ENCODE measurements at regions not wholly inside any gene's neighbourhood (a gene's known extent, or its start where the extent isn't known, plus 50 kb on each side); places are given as distances from the start of the nearest gene placed in this dataset.

DNA sequence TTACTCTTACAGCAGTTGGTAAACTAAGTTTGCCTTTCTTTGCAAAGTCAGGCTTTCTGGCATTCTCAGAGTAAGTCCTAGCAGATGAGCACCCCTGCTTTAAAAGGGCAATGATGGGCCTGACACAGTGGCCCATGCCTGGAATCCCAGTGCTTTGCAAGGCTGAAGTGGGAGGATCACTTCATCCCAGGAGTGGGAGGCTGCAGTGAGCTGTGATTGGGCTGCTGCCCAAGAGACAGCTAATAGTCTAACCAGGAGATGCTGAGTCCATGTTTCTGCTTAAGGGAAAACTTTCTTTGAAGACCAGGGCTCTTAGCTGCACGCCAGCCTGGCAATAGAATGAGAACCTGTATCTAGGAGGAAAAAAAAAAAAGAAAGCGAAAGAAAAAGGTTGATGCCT lies 100.2 kb upstream of the MPP7 start:
- H3K36me3 ChIP-seq (ENCODE audit: control insufficient read depth, insufficient read depth, low read length) = no peaks in the 10 kb centered on the region
- H3K4me3 ChIP-seq (ENCODE audit: low read depth, low read length) = no peak overlapping the region
- TF ChIP-seq, protein P1, sequence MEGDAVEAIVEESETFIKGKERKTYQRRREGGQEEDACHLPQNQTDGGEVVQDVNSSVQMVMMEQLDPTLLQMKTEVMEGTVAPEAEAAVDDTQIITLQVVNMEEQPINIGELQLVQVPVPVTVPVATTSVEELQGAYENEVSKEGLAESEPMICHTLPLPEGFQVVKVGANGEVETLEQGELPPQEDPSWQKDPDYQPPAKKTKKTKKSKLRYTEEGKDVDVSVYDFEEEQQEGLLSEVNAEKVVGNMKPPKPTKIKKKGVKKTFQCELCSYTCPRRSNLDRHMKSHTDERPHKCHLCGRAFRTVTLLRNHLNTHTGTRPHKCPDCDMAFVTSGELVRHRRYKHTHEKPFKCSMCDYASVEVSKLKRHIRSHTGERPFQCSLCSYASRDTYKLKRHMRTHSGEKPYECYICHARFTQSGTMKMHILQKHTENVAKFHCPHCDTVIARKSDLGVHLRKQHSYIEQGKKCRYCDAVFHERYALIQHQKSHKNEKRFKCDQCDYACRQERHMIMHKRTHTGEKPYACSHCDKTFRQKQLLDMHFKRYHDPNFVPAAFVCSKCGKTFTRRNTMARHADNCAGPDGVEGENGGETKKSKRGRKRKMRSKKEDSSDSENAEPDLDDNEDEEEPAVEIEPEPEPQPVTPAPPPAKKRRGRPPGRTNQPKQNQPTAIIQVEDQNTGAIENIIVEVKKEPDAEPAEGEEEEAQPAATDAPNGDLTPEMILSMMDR (IDR thresholded peaks at IDR 0.05; ENCODE audit: insufficient read depth, low read length, poor library complexity, severe bottlenecking) = no peak
- H3K27me3 ChIP-seq (ENCODE audit: control insufficient read depth, insufficient read depth, low read length) = no peaks in the 10 kb centered on the region
- DNase-seq (ENCODE audit: low read depth) = no peak

DNA sequence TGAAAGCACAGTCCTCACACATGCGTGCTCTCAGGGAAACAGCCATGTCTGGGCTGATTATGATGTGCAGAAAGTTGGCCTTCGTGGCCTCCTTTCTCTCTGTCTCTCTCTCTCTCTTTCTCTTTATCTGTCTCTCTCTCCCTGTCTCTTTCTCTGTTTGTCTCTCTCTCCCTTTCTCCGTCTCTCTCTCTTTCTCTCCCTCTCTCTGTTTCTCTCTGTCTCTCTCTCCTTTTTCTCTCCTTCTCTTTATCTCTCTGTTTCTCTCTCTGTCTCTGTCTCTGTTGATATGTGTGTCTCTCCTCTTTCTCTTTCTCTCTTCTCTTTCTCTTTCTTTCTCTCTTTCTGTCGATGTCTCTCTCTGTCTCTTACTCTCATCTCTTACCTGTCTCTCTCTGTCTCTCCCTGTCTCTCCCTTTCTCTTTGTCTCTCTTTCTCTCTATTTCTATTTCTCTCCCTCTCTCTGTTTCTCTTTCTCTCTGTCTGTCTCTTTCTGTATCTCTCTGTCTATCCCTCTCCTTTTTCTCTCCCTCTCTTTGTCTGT lies 105.4 kb upstream of the MPP7 start:
- Histone ChIP-seq H3K4me3 (ENCODE audit: low read depth, low read length) (no peak overlapping the region), H3K36me3 (ENCODE audit: control insufficient read depth, insufficient read depth, low read length) (no peaks in the 10 kb centered on the region), H3K27me3 (ENCODE audit: control insufficient read depth, insufficient read depth, low read length) (no peaks in the 10 kb centered on the region)
- TF ChIP-seq, protein P1 (IDR thresholded peaks at IDR 0.05; ENCODE audit: insufficient read depth, low read length, poor library complexity, severe bottlenecking) = no peak
- DNase-seq (ENCODE audit: low read depth) = no peak

DNA sequence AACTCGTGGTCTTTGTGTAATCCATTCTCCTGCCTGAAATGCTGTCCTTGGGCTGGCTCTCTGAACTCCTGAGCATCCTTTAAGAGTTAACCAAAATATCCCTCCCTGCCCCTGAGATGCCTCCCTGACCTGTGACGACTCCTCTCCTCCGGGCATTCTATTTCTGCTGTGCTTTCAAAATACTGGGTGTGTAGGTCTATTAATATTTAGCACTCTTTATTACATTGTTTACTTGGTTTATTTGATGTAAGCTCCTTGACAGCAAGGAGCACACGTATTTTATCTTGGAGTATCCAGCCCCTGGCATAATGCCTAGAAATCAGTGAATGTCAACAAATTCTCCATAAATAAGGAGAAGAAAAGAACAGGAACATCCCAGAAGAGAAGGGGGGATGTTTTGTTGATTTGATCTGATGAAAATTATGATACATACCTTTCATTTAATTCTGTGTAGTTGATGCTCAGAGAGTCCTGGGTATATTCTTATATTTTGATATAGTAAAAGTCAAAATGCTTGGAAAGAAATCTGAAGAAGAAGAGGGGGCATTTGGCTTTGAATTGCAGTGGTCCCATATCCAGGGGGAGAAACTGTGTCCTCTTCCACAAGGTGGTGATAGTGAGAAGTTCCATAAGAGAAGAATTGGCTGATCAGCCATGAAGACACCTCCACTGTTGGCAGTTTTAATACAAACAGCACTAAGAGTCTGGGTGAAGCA lies 107.7 kb upstream of the MPP7 start:
- TF ChIP-seq, protein P1 (IDR thresholded peaks at IDR 0.05; ENCODE audit: insufficient read depth, low read length, poor library complexity, severe bottlenecking) = no peak
- Histone ChIP-seq H3K36me3 (ENCODE audit: control insufficient read depth, insufficient read depth, low read length) (no peaks in the 10 kb centered on the region), H3K27me3 (ENCODE audit: control insufficient read depth, insufficient read depth, low read length) (no peaks in the 10 kb centered on the region), H3K4me3 (ENCODE audit: low read depth, low read length) (no peak overlapping the region)
- no peak for DNase-seq (ENCODE audit: low read depth)

DNA sequence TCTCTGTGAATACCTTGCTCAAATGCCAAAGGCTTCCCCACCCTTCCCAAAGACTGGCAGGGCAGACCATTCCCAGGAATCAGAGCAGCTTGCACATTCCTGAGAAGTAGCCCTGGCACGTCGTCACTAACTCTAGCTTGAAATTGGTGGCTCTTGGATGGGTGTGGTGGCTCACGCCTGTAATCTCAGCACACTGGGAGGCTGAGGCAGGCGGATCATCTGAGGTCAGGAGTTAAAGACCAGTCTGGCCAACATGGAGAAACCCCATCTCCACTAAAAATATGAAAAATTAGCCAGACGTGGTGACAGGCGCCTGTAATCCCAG lies 108.2 kb upstream of the MPP7 start:
- H3K4me3 ChIP-seq (ENCODE audit: low read depth, low read length) = no peak overlapping the region
- no peaks in the 10 kb centered on the region for H3K36me3 ChIP-seq (ENCODE audit: control insufficient read depth, insufficient read depth, low read length)
- DNase-seq (ENCODE audit: low read depth) = no peak
- no peaks in the 10 kb centered on the region for H3K27me3 ChIP-seq (ENCODE audit: control insufficient read depth, insufficient read depth, low read length)
- TF ChIP-seq, protein P1 (IDR thresholded peaks at IDR 0.05; ENCODE audit: insufficient read depth, low read length, poor library complexity, severe bottlenecking) = no peak

DNA sequence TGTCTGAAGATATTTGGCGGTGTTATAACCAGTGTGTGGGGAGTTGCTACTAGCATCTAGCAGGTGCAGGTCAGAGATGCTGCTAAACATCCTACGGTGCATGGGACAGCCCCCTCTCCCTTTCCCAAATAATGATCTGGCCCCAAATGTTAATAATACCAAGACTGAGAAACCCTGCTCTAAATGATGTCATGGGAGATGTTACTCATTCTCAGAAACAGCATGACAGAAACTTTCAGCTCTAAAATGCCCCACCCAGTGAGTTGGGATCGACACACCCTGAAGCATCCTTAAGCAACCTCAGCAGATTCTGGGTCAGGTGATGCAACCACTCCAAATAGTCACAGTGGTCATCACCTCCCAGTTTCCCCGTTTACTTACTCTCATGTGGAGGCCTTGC lies 108.8 kb upstream of the MPP7 start:
- H3K27me3 ChIP-seq (ENCODE audit: control insufficient read depth, insufficient read depth, low read length) = no peaks in the 10 kb centered on the region
- TF ChIP-seq, protein P1 (IDR thresholded peaks at IDR 0.05; ENCODE audit: insufficient read depth, low read length, poor library complexity, severe bottlenecking) = no peak
- no peak overlapping the region for H3K4me3 ChIP-seq (ENCODE audit: low read depth, low read length)
- no peak for DNase-seq (ENCODE audit: low read depth)
- H3K36me3 ChIP-seq (ENCODE audit: control insufficient read depth, insufficient read depth, low read length) = no peaks in the 10 kb centered on the region

DNA sequence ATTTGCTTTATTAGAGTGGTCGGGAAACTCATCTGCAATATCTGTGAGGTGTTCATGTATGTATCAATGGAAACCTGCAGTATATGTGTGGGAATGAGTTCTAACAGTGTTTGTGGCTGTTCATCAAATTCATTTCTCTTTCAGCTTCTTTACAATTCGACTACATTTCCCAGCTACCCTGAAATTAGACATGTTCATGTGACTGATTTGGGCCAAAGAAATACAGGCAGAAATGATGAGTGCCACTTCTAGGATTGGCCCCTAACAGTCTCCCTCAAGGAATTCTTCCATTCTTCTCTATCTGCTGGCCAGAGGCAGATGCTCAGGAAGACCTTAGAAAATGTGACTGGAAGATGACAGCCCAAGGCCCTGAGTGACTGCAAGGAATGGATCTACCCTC lies 114.8 kb upstream of the WAC start:
- DNase-seq (ENCODE audit: low read depth) = no peak
- TF ChIP-seq, protein P1 (IDR thresholded peaks at IDR 0.05; ENCODE audit: insufficient read depth, low read length, poor library complexity, severe bottlenecking) = no peak
- Histone ChIP-seq H3K4me3 (ENCODE audit: low read depth, low read length) (no peak overlapping the region), H3K27me3 (ENCODE audit: control insufficient read depth, insufficient read depth, low read length) (no peaks in the 10 kb centered on the region), H3K36me3 (ENCODE audit: control insufficient read depth, insufficient read depth, low read length) (no peaks in the 10 kb centered on the region)

Data from kidney epithelial cell (primary cell).